Natural killer cell treated with Interleukin-12 subunit alpha and Interleukin-12 subunit beta and Interleukin-15 and Interleukin-18, amount 100 ng/mL, for 72 hours (primary cell): ENCODE measurements at regions not wholly inside any gene's neighbourhood (a gene's known extent, or its start where the extent isn't known, plus 50 kb on each side); places are given as distances from the start of the nearest gene placed in this dataset.

Experiments
- ATAC-seq, 2 donors: fragments of 150-1000 bp; cut with Tn5 transposase in 1 of 2; sonication (Bioruptor Pico), chemical (Tn5 transposase) in 1 of 2; 2 replicates each; pipeline ENCODE4 v1.10.0; 2021
- DNase-seq: peaks from one replicate; pipeline ENCODE4 v3.0.0; 2022; ENCODE audit warnings: low spot score
- H3K27ac Mint-ChIP-seq, 2 donors: 1 replicate in 1 of 2; 2 replicates in 1 of 2; pipeline ENCODE4 v1.8.0; 2022; ENCODE audit warnings: mixed read lengths in 2 of 2, mild to moderate bottlenecking in 1 of 2, moderate library complexity in 1 of 2
- H3K27me3 Mint-ChIP-seq, 2 donors: 1 replicate in 1 of 2; 2 replicates in 1 of 2; pipeline ENCODE4 v1.8.0; 2022; ENCODE audit warnings: mixed read lengths in 2 of 2
- H3K36me3 Mint-ChIP-seq: one replicate; pipeline ENCODE4 v1.8.0; 2022; ENCODE audit warnings: mixed read lengths
- H3K4me1 Mint-ChIP-seq, 2 donors: 1 replicate in 1 of 2; 2 replicates in 1 of 2; pipeline ENCODE4 v1.8.0; 2022; ENCODE audit warnings: low read depth in 2 of 2, mixed read lengths in 2 of 2, mild to moderate bottlenecking in 1 of 2
- H3K4me3 Mint-ChIP-seq: one replicate; pipeline ENCODE4 v1.8.0; 2022; ENCODE audit warnings: mixed read lengths
- H3K9me3 Mint-ChIP-seq: 2 replicates; pipeline ENCODE4 v1.8.0; 2022; ENCODE audit warnings: mixed read lengths

GRCh38 chr2:21730141-21730540 lies 606.4 kb downstream of the TDRD15 start:
- no peaks in the 10 kb centered on the region for H3K27me3 Mint-ChIP-seq
- ATAC-seq = no peak
- DNase-seq = no peak
- no peak overlapping the region for H3K27ac Mint-ChIP-seq
- H3K4me3 Mint-ChIP-seq = no peak overlapping the region
- peaks cover 5% of the 10 kb centered on the region for H3K36me3 Mint-ChIP-seq
- H3K9me3 Mint-ChIP-seq = peaks cover 21% of the 10 kb centered on the region
- H3K4me1 Mint-ChIP-seq = no peaks in the 10 kb centered on the region

DNA sequence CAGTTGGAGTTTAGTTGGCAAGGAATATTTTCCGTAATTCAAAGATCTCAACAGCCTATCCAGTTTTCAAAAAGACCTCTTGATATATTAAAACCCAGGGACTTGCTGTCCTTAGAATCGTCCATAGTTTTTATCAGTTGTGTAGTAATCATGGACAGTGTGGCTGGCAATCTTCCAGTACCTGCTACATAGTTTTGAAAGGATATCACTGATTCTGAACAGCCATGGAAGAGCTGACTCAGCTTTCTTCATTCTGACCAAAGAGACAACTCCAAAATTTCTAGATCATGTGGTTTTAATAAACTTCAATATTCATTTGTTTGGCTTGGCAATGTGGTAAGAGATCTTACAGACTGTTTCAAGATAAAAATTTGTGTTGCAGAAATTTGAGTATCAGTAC lies 616.7 kb downstream of the TDRD15 start:
- Mint-ChIP-seq H3K27me3 (no peaks in the 10 kb centered on the region), H3K27ac (no peak overlapping the region), H3K4me1 (no peaks in the 10 kb centered on the region), H3K4me3 (no peak overlapping the region), H3K9me3 (peaks cover 10% of the 10 kb centered on the region), H3K36me3 (no peaks in the 10 kb centered on the region)
- ATAC-seq (no peak), DNase-seq (no peak)

DNA sequence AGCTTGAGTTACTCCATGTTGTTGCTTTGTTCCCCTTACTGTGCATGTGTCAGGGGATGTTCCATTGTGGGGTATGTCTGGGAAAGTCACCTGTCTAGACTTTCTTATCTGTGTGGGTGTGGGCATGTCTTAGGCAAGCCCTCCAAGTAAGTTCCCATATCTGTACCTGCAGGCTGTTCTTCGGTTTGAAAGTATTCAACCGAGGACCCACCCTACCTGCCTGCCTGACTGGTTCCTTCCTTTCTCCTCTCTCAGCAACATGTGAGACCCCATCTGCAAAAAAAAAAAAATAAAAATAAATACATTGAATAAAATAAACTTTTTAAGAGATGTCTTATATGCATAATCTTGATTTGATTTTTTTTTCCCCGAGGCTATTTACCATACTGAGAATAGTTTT lies 622.7 kb downstream of the TDRD15 start:
- H3K36me3 Mint-ChIP-seq = peaks cover 6% of the 10 kb centered on the region
- no peak overlapping the region for H3K4me3 Mint-ChIP-seq
- no peaks in the 10 kb centered on the region for H3K27me3 Mint-ChIP-seq
- DNase-seq (no peak), ATAC-seq (no peak)
- H3K9me3 Mint-ChIP-seq = peaks cover 20% of the 10 kb centered on the region
- no peak overlapping the region for H3K27ac Mint-ChIP-seq
- H3K4me1 Mint-ChIP-seq = no peaks in the 10 kb centered on the region

DNA sequence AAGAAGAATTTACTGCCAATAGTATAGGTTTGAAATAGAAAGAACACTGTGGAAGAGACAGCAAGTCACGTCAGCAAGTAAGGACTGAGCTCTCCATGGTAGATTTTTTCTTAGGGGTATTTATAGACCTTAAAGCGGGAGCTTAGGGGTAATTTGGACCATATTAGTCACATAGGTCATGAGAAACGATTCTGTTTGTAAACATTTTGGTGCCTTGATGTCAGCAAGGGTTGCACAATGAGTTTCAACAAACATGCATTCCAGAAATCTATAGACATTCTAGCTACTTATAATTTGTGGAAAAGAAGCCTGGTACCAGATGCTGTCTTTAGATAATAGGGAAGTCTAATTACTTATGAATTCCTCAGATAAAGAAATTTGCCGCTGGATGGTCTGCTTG lies 624.7 kb downstream of the TDRD15 start:
- H3K4me3 Mint-ChIP-seq = no peak overlapping the region

DNA sequence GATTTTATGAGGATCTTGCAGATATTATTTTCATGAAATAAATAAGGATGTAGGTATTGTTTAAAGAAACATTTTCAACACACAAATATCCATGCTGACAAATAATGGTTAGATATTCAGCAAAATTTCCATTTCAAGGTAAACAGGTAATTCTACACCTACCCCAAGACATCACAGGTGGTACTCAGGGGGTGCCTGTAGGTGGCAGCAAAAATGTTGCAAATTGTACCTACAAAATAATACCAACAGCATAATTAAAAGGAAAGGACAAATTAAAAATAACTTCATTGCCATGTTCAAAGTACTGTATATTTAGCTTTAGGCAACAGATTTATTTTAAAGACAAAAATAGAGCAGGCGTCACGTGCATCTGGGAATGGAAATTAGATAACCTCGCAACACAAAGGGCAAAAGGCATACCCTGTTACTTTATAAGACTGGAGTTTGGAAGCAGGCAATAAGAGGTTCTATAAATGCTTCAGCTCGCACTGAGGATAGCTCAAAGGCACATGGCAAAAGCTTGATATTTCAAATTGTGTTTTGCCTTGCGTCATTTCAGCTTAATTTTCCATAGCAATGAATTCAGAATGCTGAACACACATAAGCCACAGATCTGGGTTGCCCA lies 630.5 kb downstream of the TDRD15 start:
- no peak overlapping the region for H3K4me3 Mint-ChIP-seq

More for the DNA sequence above, 624.7 kb downstream of the TDRD15 start:
- H3K9me3 Mint-ChIP-seq = peaks cover 19% of the 10 kb centered on the region
- H3K4me1 Mint-ChIP-seq = no peaks in the 10 kb centered on the region
- H3K36me3 Mint-ChIP-seq = peaks cover 11% of the 10 kb centered on the region
- ATAC-seq (no peak), DNase-seq (no peak)
- no peaks in the 10 kb centered on the region for H3K27me3 Mint-ChIP-seq
- no peak overlapping the region for H3K27ac Mint-ChIP-seq

DNA sequence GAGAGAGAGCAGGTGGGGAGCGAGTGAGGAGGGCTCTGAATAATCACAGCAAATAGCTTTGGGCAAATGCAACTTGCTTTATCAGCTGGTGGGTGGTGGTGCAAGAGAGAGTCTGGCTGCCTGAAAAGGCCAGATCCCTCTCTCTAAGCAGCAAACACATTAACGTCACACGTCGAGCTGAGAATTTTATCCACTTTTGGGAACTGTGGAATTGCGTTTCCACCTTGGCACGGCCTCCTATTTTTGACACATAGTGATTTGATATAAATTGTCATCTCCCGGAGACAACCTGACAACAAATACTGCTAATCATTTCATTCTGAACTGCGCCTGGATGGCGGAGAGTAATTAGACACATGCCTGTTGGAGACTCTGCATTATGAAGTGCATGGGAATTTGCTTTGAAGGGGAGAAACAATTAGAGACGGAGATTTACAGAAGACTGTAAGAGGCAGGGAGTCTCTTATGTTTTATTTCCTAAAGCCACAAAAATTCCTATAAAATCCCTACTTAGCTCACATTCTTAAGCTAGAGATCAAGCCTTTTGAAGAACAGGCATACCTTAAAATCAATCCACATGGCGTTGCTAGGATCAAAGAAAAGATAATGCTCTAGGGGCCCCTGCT lies 634.1 kb downstream of the TDRD15 start:
- H3K36me3 Mint-ChIP-seq = no peaks in the 10 kb centered on the region

More for the DNA sequence above, 630.5 kb downstream of the TDRD15 start:
- H3K9me3 Mint-ChIP-seq = peaks cover 14% of the 10 kb centered on the region
- ATAC-seq (no peak), DNase-seq (no peak)
- H3K4me1 Mint-ChIP-seq = no peaks in the 10 kb centered on the region
- H3K27ac Mint-ChIP-seq = no peak overlapping the region
- H3K36me3 Mint-ChIP-seq = peaks cover 5% of the 10 kb centered on the region
- no peaks in the 10 kb centered on the region for H3K27me3 Mint-ChIP-seq

GRCh38 chr2:21759819-21760218 lies 636.1 kb downstream of the TDRD15 start:
- ATAC-seq (no peak), DNase-seq (no peak)
- Mint-ChIP-seq H3K27ac (no peak overlapping the region), H3K9me3 (peaks cover 14% of the 10 kb centered on the region), H3K27me3 (no peaks in the 10 kb centered on the region), H3K36me3 (no peaks in the 10 kb centered on the region), H3K4me1 (no peaks in the 10 kb centered on the region), H3K4me3 (no peak overlapping the region)

More for the DNA sequence above, 634.1 kb downstream of the TDRD15 start:
- H3K4me3 Mint-ChIP-seq = no peak overlapping the region
- no peak for ATAC-seq
- H3K27ac Mint-ChIP-seq = no peak overlapping the region
- DNase-seq = no peak
- H3K9me3 Mint-ChIP-seq = peaks cover 14% of the 10 kb centered on the region
- H3K4me1 Mint-ChIP-seq = no peaks in the 10 kb centered on the region
- no peaks in the 10 kb centered on the region for H3K27me3 Mint-ChIP-seq

GRCh38 chr2:21761361-21761760 lies 637.6 kb downstream of the TDRD15 start:
- no peaks in the 10 kb centered on the region for H3K36me3 Mint-ChIP-seq
- DNase-seq (no peak), ATAC-seq (no peak)
- peaks cover 14% of the 10 kb centered on the region for H3K9me3 Mint-ChIP-seq
- no peak overlapping the region for H3K4me3 Mint-ChIP-seq
- no peaks in the 10 kb centered on the region for H3K4me1 Mint-ChIP-seq
- no peak overlapping the region for H3K27ac Mint-ChIP-seq
- H3K27me3 Mint-ChIP-seq = no peaks in the 10 kb centered on the region

GRCh38 chr2:21763501-21763900 lies 639.7 kb downstream of the TDRD15 start:
- no peak for ATAC-seq
- Mint-ChIP-seq H3K4me3 (no peak overlapping the region), H3K4me1 (no peaks in the 10 kb centered on the region), H3K36me3 (no peaks in the 10 kb centered on the region), H3K27ac (no peak overlapping the region), H3K27me3 (no peaks in the 10 kb centered on the region), H3K9me3 (peaks cover 18% of the 10 kb centered on the region)
- no peak for DNase-seq

DNA sequence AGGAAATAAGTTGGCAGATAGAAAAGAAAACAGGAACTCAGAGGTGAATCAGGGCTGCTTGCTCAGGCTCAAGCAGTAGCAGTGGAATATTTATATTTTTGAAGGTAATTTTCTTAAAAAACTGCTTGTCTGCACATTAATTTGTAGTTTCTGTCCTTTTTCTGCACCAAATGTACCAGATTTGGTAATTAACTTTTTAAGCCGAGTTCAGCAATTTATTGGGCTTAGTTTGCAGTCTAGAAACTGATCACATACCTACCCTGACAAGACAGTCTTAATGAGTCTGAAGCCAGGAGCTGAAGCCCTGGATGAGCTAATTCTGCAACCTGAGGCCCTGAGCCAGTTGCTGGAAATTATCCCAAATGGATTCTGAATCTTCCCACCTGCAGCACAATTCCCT lies 647.0 kb downstream of the TDRD15 start:
- Mint-ChIP-seq H3K36me3 (no peaks in the 10 kb centered on the region), H3K4me3 (no peak overlapping the region), H3K27me3 (no peaks in the 10 kb centered on the region), H3K27ac (no peak overlapping the region), H3K4me1 (no peaks in the 10 kb centered on the region), H3K9me3 (peaks cover 7% of the 10 kb centered on the region)
- ATAC-seq (no peak), DNase-seq (no peak)

DNA sequence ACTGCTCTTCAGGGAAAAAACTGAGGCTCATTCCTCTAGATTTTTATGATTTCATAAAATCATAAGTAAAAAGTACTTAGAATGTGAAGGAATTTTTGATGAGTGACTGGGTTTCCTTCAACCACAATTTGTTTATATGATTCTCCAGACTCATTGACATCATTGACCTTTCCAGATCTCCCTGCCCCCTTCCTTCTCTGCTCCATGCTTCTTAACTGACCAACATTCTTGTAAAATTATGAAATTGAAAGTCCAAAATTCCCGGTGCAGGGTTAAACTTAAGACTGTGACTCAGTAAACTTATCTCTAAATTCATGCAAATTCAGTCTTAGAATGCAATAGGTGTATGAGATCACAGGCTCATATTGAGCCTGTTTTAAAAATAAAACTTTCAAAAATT lies 648.9 kb downstream of the TDRD15 start:
- Mint-ChIP-seq H3K27me3 (no peaks in the 10 kb centered on the region), H3K4me3 (no peak overlapping the region), H3K4me1 (no peaks in the 10 kb centered on the region), H3K9me3 (peaks cover 4% of the 10 kb centered on the region), H3K27ac (no peak overlapping the region), H3K36me3 (no peaks in the 10 kb centered on the region)
- DNase-seq = no peak
- no peak for ATAC-seq

GRCh38 chr2:21773168-21773567 lies 649.4 kb downstream of the TDRD15 start:
- Mint-ChIP-seq H3K4me1 (no peaks in the 10 kb centered on the region), H3K27me3 (no peaks in the 10 kb centered on the region), H3K9me3 (peaks cover 5% of the 10 kb centered on the region), H3K36me3 (no peaks in the 10 kb centered on the region), H3K27ac (no peak overlapping the region), H3K4me3 (no peak overlapping the region)
- DNase-seq (no peak), ATAC-seq (no peak)

DNA sequence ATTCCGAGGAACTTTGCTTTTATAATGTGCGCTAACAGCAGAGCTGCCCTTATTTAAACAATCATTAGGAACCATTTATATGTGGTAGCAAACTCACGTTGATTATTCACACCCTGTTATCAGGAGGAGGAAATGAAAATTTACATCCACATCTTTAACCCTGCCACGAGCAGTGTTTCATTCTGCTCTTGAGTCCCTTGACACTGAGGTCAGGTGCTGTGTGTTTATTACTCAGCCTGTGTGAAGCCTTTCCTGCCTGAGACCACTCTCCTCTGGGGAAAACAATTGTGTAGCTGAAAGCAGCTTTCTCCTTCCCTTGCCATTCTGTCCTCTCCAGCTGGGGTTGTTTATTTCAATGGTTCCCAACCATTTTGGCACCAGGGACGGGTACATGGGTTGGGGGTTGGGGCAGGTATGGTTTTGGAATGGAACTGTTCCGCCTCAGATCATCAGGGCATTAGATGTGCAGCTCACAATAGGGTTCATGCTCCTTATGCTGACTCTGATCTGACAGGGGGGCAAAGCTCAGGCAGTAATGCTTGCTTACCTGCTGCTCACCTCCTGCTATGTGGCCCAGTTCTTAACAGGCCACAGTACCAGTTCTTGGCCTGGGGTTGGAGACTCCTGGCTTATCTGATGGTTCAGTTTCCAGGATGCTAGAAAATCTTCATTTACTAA lies 651.1 kb downstream of the TDRD15 start:
- Mint-ChIP-seq H3K9me3 (peaks cover 5% of the 10 kb centered on the region), H3K27me3 (no peaks in the 10 kb centered on the region), H3K36me3 (no peaks in the 10 kb centered on the region), H3K4me3 (no peak overlapping the region), H3K27ac (no peak overlapping the region), H3K4me1 (no peaks in the 10 kb centered on the region)
- no peak for ATAC-seq
- no peak for DNase-seq

DNA sequence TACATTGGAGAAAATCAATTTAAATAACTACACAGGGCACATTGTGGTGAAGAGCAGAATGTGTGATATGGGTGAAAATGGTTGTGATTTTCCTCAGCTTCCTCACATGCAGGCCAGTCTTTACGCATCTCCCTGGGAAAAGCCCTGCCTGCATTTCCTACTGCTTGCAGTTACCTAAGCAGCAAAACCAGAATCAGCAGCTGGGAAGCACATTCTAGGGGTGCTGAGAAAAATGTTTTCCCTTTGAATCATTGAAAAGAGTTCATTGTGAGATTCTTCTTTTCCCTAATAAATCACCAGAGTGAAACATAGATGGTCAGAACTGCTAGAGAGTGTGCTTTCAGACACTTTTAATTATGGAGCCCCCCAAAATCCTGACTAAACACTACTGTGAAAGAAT lies 656.0 kb downstream of the TDRD15 start:
- no peak for ATAC-seq
- H3K4me3 Mint-ChIP-seq = no peak overlapping the region
- no peak for DNase-seq
- no peaks in the 10 kb centered on the region for H3K36me3 Mint-ChIP-seq
- H3K9me3 Mint-ChIP-seq = peaks cover 23% of the 10 kb centered on the region
- no peaks in the 10 kb centered on the region for H3K27me3 Mint-ChIP-seq
- H3K27ac Mint-ChIP-seq = no peak overlapping the region
- H3K4me1 Mint-ChIP-seq = no peaks in the 10 kb centered on the region
